ENCODE measurements at regions not wholly inside any gene's neighbourhood (a gene's known extent, or its start where the extent isn't known, plus 50 kb on each side); places are given as distances from the start of the nearest gene placed in this dataset.

DNA sequence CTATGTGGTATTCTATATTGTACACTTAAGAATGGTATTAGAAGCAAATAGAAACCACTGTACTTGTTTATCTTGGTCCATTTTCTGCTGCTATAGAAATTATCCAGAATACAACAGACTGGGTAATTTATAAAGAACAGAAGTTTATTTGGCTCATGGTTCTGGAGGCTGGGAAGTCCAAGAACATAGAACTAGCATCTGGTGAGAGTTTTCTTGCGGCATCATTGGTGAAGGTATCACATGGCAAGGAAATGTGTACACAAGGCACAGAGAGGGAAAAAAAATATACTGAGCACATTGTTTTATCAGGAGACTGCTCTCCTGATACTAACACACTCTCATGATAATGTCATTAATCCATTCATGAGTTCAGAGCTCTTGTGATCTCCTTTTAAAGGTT is 130.3 kb upstream of the STXBP6 start:
- DNase-seq (ENCODE audit: low spot score in 2 of 2): no peak
- Histone ChIP-seq H3K9me3 (no peaks in the 10 kb centered on the region), H3K36me3 (no peaks in the 10 kb centered on the region), H3K27ac (no peak overlapping the region), H3K4me1 (no peaks in the 10 kb centered on the region), H3K27me3 (no peaks in the 10 kb centered on the region), H3K4me3 (no peak overlapping the region)
- intact Hi-C loops (cut with DNase I): no loop called here
- TF ChIP-seq, protein P1, sequence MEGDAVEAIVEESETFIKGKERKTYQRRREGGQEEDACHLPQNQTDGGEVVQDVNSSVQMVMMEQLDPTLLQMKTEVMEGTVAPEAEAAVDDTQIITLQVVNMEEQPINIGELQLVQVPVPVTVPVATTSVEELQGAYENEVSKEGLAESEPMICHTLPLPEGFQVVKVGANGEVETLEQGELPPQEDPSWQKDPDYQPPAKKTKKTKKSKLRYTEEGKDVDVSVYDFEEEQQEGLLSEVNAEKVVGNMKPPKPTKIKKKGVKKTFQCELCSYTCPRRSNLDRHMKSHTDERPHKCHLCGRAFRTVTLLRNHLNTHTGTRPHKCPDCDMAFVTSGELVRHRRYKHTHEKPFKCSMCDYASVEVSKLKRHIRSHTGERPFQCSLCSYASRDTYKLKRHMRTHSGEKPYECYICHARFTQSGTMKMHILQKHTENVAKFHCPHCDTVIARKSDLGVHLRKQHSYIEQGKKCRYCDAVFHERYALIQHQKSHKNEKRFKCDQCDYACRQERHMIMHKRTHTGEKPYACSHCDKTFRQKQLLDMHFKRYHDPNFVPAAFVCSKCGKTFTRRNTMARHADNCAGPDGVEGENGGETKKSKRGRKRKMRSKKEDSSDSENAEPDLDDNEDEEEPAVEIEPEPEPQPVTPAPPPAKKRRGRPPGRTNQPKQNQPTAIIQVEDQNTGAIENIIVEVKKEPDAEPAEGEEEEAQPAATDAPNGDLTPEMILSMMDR (IDR thresholded peaks at IDR 0.05): no peak

DNA sequence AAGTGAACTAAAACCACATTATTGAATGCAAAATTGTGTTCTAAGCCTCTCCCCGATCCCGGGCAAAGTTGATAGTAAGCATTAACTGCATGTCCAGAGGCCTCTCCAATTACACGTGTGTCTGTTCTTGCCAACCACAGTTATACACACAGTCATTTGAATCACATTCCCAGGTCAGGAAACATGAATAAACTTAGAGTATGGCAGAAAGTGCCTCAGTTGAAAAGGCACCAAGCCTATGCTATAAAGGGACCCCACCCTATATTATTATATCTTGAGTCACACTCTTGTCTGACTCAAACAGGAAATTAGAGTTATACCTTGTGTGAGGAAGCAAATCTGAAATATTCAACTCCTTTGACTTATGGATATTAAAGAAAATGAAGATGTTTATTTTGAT is 128.3 kb upstream of the STXBP6 start:
- TF ChIP-seq, protein P1 (IDR thresholded peaks at IDR 0.05): no peak
- no peak overlapping the region for H3K27ac ChIP-seq
- no peaks in the 10 kb centered on the region for H3K27me3 ChIP-seq
- no peaks in the 10 kb centered on the region for H3K36me3 ChIP-seq
- intact Hi-C loops (cut with DNase I): no loop called here
- no peak for DNase-seq (ENCODE audit: low spot score in 2 of 2)
- no peaks in the 10 kb centered on the region for H3K9me3 ChIP-seq
- no peaks in the 10 kb centered on the region for H3K4me1 ChIP-seq
- no peak overlapping the region for H3K4me3 ChIP-seq

DNA sequence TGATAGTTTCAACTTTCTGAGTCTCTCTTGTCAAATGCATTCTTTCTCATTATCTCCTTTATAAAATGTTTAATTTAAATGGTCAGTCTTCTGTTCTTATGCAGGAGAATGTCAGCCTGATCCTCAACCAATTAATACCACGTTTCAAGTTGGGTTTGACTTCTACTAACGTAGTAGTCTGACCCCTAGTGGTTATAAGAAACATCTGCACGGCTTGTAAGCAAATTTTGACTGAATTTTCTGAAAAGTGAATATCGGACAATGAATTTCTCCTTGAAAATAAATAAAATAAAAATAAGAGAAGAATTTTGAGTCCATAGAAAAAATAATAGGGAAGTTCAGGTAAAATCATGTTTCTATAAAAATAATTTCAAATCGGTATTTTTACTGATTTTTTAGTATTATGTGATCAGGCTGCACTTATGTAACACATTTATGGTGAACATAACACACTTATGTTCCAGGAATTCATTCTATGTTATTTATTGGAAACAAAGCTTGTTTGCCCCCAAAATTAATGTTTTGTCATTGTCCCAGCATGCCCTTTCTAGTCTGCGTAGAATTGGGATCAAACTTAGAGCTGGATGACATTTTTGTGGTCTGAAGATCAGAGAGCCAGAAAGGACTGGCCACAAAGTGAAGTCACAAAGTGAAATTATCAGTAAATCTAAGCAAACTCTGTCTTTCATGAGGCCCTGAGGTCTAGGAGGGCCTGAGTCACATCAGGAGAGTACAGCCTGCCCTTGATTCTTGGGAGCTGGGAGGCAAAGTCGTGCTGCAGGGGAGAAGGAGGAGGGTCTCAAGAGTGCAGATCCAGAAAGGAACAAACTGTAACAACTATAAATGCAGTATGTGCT is 101.2 kb upstream of the STXBP6 start:
- Histone ChIP-seq H3K4me3 (no peak overlapping the region), H3K27me3 (no peaks in the 10 kb centered on the region), H3K4me1 (no peaks in the 10 kb centered on the region), H3K9me3 (no peaks in the 10 kb centered on the region), H3K36me3 (no peaks in the 10 kb centered on the region), H3K27ac (no peak overlapping the region)
- TF ChIP-seq, protein P1 (IDR thresholded peaks at IDR 0.05): peak; percentile 31 to 73 (median 60)
- intact Hi-C loops (cut with DNase I): loop anchor here (5.0 kb wide), 1 partner anchor 344 kb away; no protein-coding TSS in a partner anchor
- DNase-seq (ENCODE audit: low spot score in 2 of 2): no peak

DNA sequence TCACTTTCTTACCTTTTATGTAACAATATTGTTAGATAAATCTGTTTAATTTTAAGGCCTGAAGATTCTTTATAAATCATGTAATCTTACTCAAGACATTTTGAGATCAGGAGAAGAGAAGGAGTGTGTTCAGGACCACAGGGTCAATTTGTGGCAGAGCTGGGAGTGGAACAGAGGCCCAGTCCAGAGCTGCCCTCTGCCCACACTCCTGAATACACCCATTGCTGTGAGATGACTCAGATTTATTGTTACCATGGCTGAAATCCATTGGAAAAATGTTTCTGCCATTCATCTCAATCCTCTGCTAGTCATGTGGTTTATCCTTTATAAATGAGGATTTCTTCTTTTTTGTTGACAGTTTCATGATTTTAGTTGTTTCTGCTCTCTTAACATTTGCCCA is 100.5 kb upstream of the STXBP6 start:
- H3K4me1 ChIP-seq: no peaks in the 10 kb centered on the region
- no peak overlapping the region for H3K4me3 ChIP-seq
- TF ChIP-seq, protein P1 (IDR thresholded peaks at IDR 0.05): no peak
- no peak for DNase-seq (ENCODE audit: low spot score in 2 of 2)
- H3K27me3 ChIP-seq: no peaks in the 10 kb centered on the region
- H3K27ac ChIP-seq: no peak overlapping the region
- intact Hi-C loops (cut with DNase I): loop anchor here (5.0 kb wide), 1 partner anchor 343 kb away; no protein-coding TSS in a partner anchor
- no peaks in the 10 kb centered on the region for H3K36me3 ChIP-seq
- no peaks in the 10 kb centered on the region for H3K9me3 ChIP-seq

DNA sequence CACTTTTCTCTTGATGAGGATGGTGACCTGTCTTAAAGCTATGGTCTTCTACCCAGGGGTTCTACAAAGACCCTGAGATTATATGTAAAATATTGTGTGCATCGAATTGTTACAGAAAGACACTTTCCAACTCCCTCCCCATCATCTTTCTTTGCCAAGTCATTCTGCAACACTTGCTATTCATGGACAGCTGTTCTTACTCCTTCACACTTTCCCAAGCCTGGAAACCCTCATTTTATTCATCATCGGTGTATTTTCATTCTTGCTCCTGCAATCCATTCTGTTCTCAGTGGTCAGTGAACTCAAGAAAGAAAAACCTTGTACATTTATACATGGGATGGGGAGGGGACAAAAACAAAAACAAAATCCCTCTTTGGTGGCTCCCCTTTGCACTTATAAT is 90.5 kb upstream of the STXBP6 start:
- TF ChIP-seq, protein P1 (IDR thresholded peaks at IDR 0.05): no peak
- Histone ChIP-seq H3K4me3 (no peak overlapping the region), H3K27me3 (no peaks in the 10 kb centered on the region), H3K4me1 (no peaks in the 10 kb centered on the region), H3K27ac (no peak overlapping the region), H3K9me3 (no peaks in the 10 kb centered on the region), H3K36me3 (no peaks in the 10 kb centered on the region)
- DNase-seq (ENCODE audit: low spot score in 2 of 2): no peak
- intact Hi-C loops (cut with DNase I): no loop called here

Data from ascending aorta (tissue), 2 donors.